NCI-H748 (cell line): ENCODE measurements at regions not wholly inside any gene's neighbourhood (a gene's known extent, or its start where the extent isn't known, plus 50 kb on each side); places are given as distances from the start of the nearest gene placed in this dataset.

Source experiments
- DNase-seq: peaks from one replicate; lab custom pipeline; 2025; ENCODE audit not compliant: unreplicated experiment; lab: John Stamatoyannopoulos, UW

DNA sequence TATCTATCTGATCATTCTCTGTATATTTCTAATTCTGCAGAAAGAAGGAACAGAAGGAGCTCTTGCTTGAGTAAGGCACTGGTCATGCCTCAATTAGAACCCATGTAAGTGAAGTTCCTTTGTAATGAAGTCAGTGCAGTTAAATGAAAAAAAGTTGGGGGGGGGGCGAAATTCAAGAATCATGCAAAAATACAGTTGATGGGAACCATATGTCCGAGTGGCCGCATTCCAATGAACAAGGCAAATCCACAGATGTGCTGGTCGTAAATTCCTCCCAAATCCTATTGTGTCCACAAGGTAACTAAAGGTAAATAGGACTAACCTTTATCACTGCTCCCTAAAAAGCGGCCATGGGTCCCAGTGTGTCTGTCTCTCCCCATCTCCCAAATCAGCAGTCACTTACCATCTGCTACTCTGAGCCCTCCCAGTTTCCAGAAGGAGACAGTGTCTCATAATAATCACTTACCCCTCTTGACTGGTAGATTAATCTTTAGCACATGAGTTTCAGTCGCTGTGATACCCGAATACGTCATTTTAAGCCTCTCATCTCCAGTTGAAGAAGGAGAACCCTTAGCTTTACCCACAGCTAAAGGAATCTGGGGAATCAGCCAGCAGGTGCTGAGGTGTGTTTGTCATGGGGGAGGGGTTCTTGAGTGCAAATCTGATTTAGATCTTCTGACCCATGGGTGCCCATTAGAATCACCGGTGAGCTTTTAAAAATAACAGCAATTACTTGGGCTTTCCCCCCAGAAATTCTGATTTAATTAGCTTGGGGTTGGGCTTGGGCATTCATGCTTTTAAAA, 56.3 kb upstream of the EPHB3 start:
- DNase-seq, result peak; percentile 3

GRCh38 chr3:184506561-184506991, 55.0 kb upstream of the EPHB3 start:
- DNase-seq, result no peak

GRCh38 chr3:184508938-184509337, 52.6 kb upstream of the EPHB3 start:
- no peak for DNase-seq

DNA sequence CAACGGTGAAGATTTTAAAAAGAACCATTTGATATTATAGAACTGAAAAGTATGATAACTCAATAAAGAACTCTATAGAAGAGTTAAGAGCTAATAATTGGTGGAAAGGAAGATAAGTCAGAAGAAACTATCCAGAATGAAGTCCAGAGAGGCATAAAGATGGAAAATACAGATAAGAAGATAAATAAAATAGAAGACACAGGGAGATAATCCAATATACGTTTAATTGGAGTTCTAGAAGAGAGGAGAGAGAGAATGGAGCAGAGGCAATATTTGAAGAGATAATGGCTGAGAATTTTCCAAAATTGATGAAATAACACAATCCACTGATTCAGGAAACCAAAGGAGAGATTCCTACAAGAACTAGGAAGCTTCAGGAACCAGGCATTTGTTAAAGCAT, 49.8 kb upstream of the EPHB3 start:
- DNase-seq, result no peak
